Epidermal melanocyte (primary cell): ENCODE measurements at regions not wholly inside any gene's neighbourhood (a gene's known extent, or its start where the extent isn't known, plus 50 kb on each side); places are given as distances from the start of the nearest gene placed in this dataset.
"Not testable (repeated sequence)": the region's sequence is repeated elsewhere in the genome, so short reads cannot be mapped to it uniquely, and the experiment has no call there.

Experiments used
- DNase-seq: peaks from one replicate; pipeline ENCODE4 v3.0.0; 2011; ENCODE audit warnings: low spot score; ENCODE audit not compliant: insufficient read length

GRCh38 chr6:74731931-74732330 is 473.9 kb downstream of the COL12A1 start:
- DNase-seq, result no peak

GRCh38 chr6:74731204-74731603 is 474.6 kb downstream of the COL12A1 start:
- DNase-seq, result no peak

GRCh38 chr6:74720923-74721322 is 484.9 kb downstream of the COL12A1 start:
- no peak for DNase-seq

DNA sequence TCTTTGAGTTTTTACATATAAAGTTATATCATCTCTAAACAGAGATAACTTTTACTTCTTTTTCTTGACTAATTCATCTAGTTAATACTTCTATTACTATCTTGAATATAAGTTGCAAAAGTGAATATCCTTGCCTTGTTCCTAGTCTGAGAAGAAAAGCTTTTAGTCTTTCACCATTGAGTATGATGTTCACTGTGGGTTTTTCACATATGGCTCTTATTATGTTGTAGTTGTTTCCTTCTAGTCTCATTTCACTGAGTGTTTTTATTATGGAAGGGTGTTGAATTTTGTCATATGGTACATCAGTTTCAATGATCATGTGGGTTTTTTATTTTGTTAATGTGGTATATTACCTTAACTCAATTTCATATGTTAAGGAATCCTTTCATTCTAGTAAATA is 488.3 kb downstream of the COL12A1 start:
- DNase-seq, result no peak

DNA sequence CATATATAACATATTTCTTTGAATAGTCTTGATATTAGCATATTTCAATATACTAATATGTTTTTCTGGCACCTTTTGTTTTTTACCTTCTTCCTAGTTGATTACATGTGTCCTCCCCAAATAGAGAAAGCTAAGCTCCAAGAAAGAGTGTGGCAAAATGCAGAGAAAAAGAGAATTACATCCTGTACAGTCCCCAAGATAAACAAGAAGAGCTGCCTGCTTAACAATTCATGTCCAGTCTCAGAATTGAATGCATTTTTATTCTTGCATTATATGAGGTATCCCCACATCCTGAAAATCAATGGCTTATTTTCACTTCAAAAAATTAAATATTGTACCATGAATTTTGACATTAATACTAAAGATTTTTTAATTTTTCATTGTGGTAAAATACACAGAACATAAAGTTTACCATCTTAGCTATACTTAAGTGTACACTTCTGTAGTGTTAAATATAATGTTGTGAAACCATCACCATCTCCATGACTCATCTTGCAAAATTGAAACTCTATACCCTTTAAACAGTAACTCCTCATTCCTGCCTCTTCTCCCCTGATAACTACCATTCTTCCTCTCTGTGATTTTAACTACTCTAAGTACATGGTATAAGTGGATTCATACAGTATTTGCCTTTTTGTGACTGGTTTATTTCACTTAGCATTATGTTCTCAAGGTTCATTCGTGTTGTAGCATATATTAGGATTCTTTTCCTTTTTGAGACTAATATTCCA is 490.3 kb downstream of the COL12A1 start:
- no peak for DNase-seq

DNA sequence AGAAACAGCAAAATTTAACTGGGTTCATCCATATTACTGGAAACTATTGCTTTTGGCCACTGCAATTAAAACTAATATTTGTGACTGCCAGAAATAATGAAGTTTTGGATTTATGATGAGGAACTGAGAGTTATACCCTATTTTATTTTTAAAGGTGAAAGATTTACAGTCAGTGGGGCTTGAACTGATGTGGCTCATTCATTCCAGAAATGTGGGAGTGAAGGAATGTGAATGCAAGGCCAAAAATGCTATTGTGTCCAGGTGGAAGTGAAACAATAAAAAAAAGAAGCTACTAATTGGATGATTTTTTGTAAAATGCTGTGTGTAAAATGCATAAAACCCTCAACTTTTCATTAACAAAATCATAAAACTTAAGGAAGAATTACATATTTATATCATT is 491.9 kb downstream of the COL12A1 start:
- DNase-seq, result no peak

DNA sequence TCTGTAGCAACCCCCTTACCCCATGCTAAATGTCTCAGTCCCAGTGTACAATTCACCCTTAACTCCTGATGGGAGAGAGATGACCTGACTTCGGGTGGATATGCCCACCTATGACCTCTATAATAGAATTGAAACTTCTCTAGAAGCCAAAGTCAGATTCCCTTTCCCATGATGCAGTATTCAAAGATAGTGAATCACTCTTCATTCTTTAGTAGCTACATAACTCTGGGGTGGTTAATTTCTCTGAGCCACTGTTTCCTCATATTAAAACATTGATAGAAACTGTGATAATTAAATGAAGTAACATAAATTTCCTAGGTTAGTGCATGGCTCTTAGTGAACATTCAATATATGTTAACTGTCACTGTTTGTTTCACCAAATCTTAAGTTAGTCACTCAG is 500.4 kb downstream of the COL12A1 start:
- no peak for DNase-seq

GRCh38 chr6:74704540-74704939 is 501.3 kb downstream of the COL12A1 start:
- DNase-seq, result not testable (repeated sequence)

GRCh38 chr6:74690365-74690764 is 515.5 kb downstream of the COL12A1 start:
- no peak for DNase-seq

DNA sequence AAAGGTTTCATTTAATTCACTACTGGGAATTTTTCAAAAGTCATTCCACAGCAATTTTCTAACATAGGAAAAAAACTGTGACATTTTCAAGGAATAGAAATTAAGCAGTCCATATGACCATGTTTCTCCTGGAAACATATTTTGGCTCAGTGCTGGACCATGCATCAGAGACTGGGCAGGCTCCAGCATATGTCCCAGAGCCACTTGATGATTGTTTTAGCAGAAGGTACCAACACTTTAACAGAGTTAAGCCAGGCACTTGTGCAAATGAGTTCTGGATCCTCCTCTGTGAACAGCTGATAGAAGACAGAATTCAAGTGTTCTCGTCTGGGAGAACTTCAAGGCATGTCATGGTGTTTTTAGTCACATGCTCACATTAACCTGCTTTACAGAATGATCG is 516.3 kb downstream of the COL12A1 start:
- DNase-seq, result no peak

DNA sequence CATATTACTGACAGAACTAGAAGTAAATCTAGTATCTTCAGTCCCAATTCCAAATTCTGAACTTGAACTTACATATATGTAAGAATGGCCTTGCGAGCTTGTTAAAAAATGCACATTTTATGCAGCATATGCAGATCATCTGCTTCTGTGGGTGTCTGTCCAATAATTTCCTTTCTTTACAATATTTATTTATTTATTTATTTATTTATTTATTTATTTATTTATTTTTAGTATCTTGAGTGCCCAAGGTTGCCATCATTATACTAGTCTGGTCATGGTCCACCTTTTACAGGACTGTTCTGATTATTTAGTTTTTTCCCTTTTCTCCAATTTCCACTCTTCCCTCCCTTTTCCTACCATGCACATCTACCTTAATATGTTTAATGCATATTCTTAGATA is 528.4 kb downstream of the COL12A1 start:
- no peak for DNase-seq

GRCh38 chr6:74676906-74677305 is 528.9 kb downstream of the COL12A1 start:
- no peak for DNase-seq

DNA sequence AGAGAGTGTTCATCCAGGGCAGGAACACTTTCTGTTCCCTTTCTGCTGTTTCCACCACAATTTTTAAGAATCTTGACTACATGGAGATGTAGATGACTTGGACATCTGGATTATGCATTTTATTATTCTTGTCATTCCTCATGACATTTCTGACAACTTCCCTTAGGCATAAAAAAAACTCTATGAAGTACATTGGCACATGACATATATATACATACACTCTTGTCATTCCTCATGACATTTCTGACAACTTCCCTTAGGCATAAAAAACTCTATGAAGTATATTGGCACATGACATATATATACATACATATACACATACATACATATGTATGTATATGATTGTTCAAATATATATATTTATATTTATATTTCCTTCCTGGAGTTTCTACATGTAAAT is 531.5 kb downstream of the COL12A1 start:
- DNase-seq, result no peak

DNA sequence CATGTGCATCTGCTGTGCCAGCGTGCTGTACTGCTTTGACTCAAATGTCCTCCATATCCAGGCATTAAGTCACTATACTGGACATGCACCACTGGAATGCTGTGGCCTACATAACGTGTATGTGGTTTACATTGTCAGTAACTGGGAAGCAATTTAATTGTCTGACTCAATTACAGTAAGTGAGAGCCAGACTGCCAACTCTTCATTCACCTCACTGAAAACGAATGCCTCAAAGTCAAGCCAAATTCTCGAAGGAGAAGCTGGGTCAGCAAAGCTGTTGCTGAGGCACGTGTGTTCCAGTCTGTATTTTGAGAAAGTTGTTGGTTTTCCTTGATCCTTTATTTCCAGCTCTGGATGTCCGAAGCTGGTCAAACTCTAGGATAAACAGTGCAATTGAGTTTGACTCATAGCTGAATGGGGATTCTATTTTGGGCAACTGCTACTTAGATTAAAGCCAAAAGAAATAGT is 534.3 kb downstream of the COL12A1 start:
- DNase-seq, result no peak

GRCh38 chr6:74658391-74658790 is 547.5 kb downstream of the COL12A1 start:
- no peak for DNase-seq

- DNase-seq, result no peak
These were observed 547.9 kb downstream of the COL12A1 start for GRCh38 chr6:74657931-74658330.

- DNase-seq, result no peak
These were observed 548.8 kb downstream of the COL12A1 start for GRCh38 chr6:74657011-74657410.

DNA sequence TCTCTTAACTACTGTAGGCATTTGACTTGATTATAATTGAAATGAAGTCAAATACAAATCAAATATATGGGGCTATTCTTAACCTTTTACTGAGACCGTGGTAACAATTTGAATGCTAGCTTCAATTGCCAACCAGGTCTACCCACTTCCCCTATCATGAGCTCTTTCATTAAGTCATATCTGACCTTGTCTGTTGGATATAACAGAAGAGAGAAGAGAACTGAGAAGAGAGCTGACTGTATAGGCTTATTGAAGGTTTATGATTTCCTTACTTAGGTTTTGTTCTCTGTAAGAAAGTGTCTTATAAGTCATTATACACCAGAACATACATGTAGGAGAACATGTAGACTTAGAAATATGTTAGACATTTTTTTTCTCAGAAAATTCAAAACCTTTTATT is 549.4 kb downstream of the COL12A1 start:
- no peak for DNase-seq

- DNase-seq, result no peak
These were observed 551.6 kb downstream of the COL12A1 start for GRCh38 chr6:74654296-74654695.

DNA sequence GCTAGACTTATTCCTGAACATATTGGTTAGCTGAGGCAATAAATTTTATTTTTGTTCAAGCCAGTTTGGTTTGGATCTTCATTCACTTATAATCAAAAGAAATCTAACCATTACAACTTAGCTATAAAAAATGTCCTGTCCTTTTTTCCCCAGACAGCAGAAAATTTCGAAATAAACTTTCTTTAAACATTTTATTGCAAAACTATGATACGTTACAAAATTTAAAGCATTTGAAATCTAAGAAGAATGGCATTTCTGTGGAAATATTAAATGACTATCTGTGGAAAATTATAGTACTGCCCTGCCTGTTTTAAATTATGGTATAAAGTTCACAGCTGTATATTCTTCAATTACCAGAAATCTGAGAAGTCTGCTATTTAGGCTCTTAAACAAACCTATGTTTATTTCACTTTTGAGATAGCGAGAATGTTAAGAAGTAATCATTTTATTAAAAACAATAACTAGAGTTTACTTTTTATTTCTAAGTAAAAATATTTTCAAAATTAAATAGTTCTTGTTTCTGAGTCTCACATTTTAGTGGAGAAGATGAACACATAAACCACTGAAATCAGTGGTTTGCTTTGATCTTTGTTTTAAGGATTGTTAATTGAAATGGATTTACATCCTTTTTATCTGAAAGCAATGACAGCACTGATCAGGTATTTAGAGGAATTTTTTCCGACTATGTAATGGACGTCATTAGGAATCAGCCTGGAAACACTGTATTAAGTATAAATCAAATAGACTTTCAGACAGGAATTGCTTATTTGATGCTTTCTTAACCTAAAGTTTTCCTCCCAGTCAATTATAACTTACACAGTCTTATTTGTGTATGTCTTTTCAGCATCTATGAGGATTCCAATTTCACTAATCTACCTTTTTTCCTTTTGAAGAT is 553.7 kb downstream of the COL12A1 start:
- no peak for DNase-seq

- DNase-seq, result no peak
These were observed 555.2 kb downstream of the COL12A1 start for GRCh38 chr6:74650668-74651067.

GRCh38 chr6:74646461-74646860 is 559.4 kb downstream of the COL12A1 start:
- DNase-seq, result no peak
